ENCODE measurements at regions not wholly inside any gene's neighbourhood (a gene's known extent, or its start where the extent isn't known, plus 50 kb on each side); places are given as distances from the start of the nearest gene placed in this dataset.

DNA sequence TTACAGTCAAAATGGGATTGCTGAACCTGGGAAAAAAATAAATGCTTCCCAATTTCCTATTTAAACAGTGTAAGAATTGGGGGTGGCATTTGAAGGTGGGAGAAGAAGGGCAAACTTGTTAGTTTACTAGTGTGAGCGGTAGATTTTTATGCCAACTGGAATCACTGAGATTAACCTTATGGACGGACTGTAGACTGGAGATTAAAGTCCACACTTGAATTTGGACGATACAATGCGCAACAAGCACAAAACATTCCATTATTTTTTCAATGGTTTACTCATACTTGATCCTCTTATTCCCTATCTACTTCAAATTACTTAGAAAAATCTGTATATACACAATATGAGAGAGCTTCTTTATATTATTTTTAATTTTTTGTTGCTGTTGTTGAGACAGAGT is 269.6 kb upstream of the KLF14 start:
- DNase-seq = no peak

DNA sequence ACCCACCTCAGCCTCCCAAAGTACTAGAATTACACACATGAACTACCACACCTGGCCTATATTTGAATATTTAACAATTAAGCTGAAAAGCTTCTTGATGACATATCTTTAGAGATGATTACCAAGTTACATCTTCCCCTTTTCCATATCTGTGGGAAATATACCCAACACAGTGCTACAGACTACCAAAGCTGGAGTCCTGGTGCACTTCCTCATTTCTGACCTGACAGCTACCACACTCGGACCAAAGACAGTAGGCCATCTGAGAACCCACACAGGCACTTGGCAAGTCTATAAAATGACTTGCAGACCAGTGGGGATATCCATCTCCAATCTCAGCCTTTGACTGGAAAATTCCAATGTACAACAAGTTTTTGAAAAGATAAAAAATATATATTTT is 270.4 kb upstream of the KLF14 start:
- DNase-seq = no peak

DNA sequence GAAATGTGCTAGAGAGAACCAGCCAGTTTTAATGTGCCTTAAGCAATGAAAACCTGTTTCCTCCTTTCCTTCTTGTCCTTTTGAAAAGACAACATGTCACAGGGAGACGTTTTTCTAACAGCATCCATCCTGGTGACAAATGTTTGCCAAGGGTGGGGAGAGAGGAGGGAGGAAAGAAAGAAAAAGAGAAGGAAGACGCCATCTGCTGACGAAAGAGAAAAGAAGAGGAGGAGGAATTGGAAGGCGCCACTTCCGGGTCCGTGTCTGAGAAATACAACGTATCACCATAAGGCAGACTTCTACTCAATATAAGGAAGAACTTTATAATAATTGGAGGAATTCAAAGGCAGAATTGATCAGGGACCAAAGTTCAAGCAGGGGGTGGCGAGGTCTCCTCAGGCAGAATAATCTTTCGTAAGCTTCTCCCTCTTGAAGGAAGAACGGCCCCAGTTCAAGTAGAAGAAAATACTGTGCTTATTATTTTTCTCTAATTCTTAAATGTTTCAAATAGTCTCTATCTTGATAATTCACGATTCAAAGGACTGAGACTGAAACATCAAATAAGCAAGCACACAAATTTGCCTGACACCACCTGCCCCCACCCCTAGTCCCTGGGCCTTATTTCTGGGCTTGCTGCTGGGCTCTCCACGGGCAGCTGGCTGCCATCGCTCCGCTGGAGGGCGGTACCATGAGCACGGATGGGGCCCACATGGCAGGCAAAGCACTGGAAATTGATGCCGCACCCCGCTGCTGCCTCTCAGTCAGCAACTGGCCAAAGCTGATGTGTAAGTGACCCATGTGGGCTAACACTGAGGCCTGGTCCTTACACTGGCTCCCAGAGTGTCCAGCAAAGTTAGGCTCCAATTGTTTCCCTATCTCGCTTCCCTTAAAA is 273.7 kb upstream of the KLF14 start:
- peak; percentile 37 for DNase-seq

DNA sequence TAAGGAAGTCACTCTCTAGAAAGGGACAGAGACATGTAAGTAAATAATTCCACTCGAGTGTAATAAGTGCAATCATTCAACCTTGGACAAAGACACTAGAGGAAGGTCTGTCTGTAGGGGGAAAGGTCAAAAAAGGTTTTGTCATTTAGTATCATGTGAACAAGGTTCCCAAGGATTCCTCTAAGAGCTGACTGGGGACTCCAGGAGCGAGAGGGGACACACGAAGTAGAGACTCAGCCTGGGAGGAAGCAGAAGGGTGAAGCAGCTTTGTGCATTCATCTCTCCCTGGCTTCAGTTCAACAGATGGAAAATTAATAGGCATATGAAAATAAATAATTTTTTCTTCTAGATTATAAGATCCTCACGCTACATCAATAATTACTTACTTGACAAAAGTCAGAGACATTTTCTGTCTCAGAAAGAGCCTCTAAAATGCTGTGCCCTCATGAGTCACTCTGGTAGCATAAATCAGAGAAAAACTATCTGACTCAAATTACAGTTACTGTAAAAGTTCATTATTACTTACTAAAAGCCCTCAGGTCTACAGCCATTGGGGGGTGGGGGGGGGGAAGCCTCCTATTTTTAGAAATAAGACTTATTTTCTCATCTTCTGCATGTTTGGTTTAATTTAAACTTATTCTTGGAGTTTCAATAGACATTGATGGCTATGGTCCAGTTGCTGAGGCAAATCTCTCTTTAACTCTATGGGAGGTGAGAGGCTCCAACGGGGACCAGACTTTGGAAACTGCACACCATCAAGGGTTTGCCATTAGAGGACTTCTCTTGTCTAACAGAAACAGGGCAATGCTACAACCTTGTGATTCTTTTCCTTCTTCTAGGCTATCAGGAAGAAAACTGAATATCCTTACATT is 275.1 kb upstream of the KLF14 start:
- DNase-seq = no peak

DNA sequence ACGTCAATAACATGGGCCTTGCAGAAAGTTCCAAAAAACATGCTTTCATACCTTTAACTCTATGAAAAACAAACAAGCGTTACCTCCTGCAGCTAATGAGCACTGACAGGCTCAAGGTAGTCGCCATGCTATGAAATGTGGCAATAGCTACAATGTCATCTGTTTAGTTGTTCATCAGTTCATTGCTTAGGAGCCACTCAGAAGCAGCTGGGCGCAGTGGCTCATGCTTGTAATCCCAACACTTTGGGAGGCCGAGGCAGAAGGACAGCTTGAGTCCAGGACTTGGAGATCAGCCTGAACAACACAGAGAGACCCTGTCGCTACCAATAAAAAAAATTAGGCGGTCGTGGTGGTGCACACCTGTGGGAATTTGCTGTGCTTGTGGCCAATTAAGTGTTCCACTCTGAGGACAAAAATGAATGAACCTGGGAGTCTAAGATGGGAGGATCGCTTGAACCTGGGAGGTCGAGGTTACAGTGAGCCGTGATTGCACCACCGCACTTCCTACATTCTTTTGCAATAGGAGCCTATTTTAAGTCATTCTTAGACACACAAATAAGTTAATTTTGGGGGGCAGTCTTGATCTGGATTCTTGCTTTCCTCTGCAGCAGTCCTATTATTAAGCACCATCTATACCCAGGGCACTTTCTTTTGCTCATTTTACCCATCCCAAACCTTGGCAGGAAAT is 276.2 kb upstream of the KLF14 start:
- no peak for DNase-seq

DNA sequence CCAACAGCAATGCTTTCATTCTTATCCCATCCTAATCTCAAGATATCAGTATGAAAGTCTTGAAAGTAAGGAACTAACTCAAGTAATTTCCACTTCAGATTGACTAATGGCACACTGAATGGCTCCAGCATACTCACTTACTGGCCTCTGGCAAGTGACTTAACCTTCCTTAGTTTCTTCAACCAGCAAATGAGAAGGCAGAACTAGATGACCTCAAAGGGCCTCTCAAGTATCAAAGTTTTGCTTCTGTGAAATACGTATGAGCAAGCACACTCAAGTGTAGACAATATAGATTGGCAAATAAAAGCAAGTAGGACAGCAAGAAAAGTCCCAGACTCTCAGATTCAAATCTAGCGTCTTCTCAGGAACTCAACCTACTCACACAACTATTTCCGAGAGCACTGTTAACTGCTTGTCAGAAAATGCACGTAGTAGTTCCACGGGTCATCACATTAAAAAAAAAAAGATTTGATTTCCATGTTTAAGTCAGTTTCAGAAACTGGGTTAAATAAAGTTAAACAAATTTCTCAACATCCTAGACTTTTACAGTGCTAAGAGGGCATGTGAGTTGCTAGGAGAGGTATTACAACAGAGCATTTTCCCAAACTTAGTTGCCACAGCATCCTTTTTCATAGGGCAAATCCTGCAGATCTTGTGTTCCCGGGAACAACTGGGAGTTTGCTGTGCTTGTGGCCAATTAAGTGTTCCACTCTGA is 276.9 kb upstream of the KLF14 start:
- DNase-seq = no peak

DNA sequence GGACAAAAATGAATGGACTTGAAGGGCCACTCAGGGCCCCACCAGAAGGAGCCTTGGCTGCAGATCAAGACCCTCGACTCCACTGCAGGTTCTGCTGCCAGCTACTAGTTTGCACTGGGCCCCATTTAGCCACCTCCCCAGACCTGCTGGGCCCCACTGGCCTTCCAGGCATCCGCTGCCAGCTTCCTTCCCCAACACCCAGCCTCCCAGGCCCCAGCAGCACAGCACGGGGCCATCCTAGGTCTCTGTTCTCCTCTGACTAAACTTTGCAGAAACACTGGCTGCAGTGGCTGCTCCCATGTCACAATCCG is 277.4 kb upstream of the KLF14 start:
- DNase-seq = no peak

DNA sequence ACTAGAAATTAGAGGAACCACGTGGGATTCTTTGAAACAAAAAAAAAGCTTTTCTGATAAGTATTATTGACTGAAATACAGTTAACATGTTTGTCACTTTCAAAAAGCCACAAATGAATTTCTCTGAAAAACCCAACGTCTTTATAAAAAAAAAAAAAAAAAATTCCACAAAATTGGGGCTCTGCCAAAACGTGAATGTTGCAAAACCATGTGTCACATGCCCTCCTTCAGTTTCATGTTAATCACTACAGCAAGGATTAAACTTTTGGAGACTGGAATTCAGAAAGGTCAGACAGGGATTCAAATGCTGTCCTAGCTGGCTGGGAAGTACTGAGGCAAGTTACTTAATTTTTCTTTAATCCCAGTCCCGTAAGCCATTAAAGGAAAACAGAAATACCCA is 278.0 kb upstream of the KLF14 start:
- DNase-seq = no peak

DNA sequence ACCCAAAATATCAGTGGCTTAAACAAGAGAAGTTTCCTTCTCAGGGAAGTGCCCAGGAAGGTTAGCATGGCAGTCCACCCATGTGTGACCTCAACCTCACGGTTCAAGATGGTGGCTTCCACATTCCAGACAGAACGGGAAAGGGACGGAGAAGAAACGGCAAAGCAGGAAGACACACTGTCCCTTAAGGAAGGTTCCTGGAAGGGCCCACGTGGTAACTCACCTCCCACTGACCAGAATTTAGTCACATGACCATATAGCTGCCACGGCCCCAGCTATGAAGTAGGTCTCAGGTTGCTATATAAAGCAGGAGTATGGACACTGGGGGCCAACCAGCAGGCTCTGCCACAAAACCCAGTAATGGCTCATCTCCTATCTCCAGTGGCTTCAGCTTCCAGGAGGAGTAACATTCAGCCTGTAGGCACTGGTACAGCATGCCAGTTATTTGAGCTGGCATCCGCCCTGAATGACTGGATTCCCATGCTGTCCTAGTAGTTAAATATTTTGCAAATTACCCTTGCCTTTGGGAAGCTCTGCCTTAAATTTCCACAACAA is 278.5 kb upstream of the KLF14 start:
- DNase-seq = no peak

DNA sequence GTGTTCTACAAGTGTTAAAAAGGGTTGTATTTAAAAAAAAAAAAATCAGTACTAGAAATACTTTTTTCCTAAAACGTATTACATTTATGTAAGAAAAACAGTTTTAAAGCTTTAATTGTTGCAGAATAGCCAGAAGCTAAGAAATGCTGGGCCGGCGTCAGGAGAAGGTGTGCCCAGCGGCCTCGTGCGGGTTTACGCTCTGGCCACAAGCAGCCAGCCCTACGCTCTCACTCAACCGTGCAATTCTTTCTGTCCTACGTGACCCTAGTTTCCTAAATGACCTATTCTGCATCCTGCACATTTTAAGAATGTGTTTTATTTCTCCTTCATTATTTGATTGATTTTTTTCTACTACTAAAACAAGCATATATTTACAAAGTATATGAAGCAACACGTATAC is 279.7 kb upstream of the KLF14 start:
- DNase-seq = no peak

DNA sequence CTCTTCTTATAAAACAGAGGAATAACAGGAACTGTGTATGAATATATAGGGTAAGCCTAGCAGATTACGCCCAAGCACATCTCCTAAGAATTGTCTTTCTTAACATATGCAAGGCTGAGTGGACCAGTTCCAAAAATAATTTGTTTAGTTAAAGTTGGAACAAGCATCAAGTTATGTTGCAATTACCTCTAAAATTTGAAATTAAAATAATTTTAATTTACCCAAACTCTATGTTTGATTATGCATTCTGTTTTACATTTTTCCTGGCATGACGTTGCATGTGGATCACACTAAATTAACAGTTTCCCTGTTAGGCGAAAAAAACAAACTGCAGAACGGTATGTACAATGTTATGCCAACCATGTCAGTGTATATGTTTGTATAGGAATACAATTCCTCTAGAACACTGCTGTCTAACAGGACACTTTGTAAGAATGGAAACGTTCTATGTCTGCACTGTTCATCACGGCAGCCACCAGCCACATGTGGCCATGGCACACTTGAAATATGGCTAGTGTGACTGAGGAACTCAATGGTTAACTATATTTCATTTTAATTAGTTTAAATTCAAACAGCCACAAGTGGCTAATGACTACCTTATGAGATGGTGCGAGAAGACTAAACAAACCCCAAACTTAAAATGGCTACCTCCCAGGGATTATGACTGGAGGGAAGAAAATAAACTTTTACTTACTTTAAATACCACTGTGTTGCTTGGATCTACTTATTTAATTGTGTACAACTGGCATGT is 281.1 kb upstream of the KLF14 start:
- DNase-seq = no peak

DNA sequence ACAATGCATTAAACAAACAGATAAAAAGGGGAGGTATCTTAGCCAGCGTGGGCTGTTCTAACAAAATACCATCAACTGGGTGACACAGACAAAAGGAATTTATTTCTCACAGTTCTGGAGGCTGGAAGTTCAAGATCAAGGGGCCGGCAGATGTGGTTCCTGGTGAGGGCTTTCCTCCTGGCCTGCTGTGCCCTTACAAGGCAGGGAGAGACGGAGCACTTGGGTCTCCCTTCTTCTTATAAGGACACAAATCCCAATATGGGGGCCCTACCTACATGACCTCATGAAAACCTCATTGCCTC is 281.6 kb upstream of the KLF14 start:
- DNase-seq = no peak

DNA sequence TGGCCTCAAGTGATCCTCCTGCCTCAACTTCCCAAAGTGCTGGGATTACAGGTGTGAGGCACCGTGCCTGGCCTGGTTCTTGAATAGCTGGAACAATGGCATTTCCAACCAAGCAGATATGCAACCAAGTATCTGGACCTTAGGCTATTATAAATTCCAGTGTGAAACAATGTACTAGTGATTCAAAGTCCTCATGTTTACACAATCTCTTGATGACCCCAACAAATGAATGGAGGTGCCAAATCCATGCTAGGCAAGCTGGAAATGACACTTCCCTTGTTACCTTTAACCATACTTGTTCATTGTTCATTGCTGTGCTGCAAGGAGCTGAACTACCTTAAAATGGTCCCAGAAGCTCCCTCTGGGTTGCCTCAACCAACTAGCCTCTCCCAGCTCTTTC is 282.2 kb upstream of the KLF14 start:
- DNase-seq = no peak

DNA sequence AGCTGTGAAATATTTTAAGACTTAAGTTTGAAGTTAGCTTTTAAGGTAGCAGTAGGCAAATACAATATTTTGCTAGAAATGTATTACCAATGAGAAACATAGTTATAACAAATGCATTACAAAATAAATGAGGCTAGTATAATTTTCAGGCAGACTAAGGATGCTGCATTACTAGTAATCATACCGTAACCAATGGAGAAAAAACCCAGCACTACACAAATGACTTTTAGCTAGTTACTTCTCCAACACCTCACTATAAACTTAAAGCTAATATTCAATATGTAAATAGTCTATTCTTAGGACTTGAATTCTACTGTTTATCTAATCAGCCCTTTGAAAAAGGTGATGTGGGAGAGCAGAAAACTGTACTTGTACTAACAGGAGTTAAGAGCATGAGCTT is 285.3 kb upstream of the KLF14 start:
- DNase-seq = no peak

DNA sequence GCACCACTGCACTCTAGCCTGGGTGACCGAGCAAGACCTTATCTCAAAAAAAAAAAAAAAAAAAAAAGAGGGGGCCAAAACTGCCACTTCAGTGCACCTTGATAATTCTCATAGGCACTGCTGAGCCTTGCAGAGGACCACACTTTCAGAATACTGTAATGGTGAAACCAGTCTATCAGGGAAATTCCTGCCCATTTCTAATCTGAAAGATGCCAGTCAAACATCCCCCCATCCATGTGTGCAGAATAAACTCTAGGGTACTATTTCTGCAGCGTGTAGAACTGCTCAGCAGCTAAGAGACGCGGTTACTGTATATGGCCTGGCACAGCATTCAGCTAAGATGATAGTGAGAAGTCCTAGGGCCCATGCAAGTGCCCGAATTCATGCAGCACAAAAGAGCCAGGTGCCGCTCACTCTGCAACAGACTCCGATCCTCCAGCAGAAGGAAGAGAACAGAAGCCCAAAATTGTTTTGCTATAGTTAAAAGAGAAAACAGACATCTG is 286.8 kb upstream of the KLF14 start:
- no peak for DNase-seq

DNA sequence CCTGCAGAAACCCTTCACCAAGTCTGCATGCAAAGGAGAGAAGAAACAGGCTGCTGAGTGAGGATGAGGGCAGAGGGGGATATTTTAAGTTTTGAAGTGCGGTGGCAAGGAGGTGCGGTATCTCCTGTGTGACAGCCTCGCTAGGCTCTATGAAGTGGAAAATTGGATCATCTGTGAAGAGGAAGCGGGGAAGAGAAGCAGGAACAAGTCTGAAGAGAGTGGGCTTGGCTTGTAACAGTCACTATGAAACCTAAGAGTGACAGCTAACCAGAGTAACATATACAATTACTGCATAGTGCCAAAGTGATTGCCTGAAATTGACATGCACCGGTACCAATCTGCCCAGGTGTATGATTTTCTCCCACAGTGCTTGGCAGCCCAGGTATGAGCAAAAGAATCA is 287.5 kb upstream of the KLF14 start:
- DNase-seq = no peak

DNA sequence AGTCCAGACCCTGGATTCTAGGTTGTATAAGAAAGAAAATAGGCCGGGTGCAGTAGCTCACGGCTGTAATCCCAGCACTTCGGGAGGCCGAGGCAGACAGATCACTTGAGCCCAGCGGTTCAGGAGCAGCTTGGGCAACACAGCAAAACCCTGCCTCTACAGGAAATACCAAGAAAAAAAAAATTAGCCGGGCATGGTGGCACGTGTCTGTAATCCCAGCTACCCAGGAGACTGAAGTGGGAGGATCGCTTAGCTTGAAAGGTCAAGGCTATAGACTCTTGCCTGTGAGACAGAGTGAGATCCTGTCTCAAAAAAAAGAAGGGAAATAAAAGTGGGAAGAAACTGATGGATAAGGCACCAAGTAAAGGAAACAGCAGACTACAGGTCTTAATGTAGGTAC is 287.9 kb upstream of the KLF14 start:
- no peak for DNase-seq

DNA sequence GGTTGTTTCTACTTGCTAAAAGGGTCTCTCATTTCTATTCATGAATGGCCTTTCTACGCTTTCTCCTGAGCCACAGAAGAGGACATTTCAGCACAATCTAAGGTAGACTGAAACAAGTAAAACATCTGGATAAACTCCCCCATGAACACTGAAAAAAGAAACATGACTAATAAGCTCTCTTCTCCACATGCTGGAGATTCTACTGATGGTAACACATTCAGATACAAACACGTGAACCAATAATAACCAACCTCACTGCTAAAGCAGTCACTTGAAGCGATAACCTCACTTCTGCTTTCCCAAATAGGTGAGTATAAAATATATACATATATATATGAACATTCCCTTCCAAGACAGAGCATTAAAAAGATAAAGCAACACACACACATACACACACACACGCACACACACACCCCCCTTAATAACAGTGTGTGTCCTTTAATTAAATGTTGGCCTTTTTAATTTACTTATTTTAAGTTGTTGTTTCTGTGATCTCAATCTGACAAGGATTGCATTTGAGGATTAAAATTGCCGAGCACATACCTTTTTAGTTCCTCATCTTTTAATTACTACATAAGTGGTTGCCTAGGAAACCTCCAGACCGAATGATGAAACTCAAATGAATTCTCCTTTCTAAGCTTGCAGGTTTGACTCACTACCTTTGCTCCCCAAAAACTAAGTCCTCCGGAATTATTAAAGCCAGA is 292.4 kb upstream of the KLF14 start:
- no peak for DNase-seq

DNA sequence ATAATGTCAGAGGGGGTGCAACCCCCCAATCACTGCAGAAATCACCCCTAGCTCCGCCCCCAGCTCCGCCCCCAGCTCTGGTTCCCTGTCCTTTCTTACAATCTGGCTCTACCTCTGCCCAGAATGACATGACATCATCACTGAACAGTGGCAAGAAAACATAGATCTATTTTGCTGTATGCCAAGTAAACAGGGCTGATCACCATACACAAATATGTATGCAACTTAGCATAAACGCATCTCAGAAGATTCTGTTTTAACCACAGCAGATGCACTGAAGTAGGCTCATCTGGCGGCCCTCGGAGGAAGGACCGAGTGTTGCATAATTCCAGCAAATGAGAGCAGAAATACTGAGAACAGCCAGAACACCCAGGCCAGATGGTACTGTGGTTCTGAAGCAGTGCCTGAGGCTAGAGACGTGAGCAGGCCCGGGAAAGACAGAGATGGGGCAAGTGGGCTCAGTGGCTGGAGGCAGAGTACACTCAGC is 293.3 kb upstream of the KLF14 start:
- no peak for DNase-seq

DNA sequence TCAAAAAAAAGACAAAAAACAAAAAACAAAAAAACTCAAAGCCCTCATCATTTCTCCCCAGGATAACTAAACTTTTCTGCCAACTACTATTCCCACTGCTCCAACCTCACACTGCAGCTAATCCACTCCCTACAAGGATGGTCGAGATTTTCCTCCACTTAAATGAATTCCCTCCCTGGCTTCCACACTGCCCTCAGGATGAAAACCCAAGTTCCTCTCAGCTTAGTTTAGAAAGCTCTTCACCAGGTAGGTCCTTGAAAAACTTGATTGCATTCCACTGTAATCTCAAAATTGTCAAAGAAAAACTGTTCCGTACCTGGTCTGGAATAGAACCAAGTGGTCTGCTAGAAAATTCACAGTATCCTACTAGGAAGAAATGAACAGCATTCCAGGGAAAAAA is 294.3 kb upstream of the KLF14 start:
- DNase-seq = no peak

DNA sequence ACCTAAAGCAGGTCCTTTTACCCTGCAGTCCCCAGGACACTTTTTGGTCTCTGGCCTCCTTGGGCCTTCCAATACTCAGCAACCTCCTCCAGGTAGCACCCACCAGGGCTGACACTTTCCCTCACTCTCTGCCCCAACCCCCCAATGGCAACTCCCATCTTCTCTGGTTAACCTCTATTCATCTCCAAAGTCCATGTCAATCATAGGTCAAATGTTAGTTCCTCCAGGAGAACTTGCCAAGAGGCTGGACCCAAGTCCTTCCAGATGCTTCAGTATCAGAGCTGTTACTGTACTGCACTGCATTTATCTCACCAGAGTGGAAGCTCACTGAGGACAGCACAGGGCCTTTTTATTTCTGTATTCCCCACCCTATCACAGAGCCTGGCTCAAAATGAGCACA is 295.0 kb upstream of the KLF14 start:
- DNase-seq = no peak

Data from activated CD4-positive, alpha-beta T cell treated with anti-CD3 and anti-CD28 coated beads for 1 hour (primary cell).